GM12878 (cell line): ENCODE measurements at regions not wholly inside any gene's neighbourhood (a gene's known extent, or its start where the extent isn't known, plus 50 kb on each side); places are given as distances from the start of the nearest gene placed in this dataset.

Experiments used
- ATAC-seq: fragments of 200-7000 bp; cut with Tn5 transposase; 3 replicates; pipeline ENCODE4 v1.9.1; 2020; ENCODE audit warnings: mild to moderate bottlenecking, moderate library complexity
- BruUV-seq: library from RNA; stranded (reverse); fragments of 400-500 nt; replicated peaks from 2 replicates; lab custom pipeline; 2021; lab: Mats Ljungman, UMichigan
- CTCF ChIA-PET: fragments of 300-600 bp; sonication (Branson Sonifier 250); formaldehyde crosslinking; extraction: SDS; loops from one replicate; lab custom pipeline; 2021; ENCODE audit warnings: inconsistent platforms; lab: Yijun Ruan, JAX
- POLR2A ChIA-PET: fragments of 350-600 bp; formaldehyde crosslinking; extraction: SDS; loops from one replicate; lab custom pipeline; 2021; ENCODE audit warnings: inconsistent platforms; lab: Charles Lee
- RAD21 ChIA-PET: fragments of 300-600 bp; sonication (Branson Sonifier 250); formaldehyde crosslinking; loops from one replicate; lab custom pipeline; 2023; ENCODE audit warnings: antibody characterized with exemption; ENCODE audit not compliant: unreplicated experiment; lab: Charles Lee
- SMC1A ChIA-PET: fragments of 300-600 bp; sonication (Branson Sonifier 250); formaldehyde crosslinking; loops from one replicate; lab custom pipeline; 2023; ENCODE audit not compliant: unreplicated experiment, uncharacterized antibody; lab: Charles Lee
- DNase-seq: peaks from one replicate; pipeline ENCODE4 v3.0.0-alpha.2; 2011; ENCODE audit warnings: low read depth, low spot score
- FAIRE-seq: peaks from 3 replicates; lab custom pipeline; 2011; peaks lifted over from hg19 to GRCh38; lab: Jason Lieb, UNC
- H2AFZ ChIP-seq: 2 replicates; pipeline ENCODE4 v1.6.0; 2011; ENCODE audit warnings: low read depth, low read length, control low read depth; ENCODE audit not compliant: control insufficient read depth
- H3K27ac ChIP-seq: 2 replicates; pipeline ENCODE4 v1.5.1; 2011; ENCODE audit warnings: control low read depth; ENCODE audit not compliant: control insufficient read depth, insufficient read depth
- H3K27me3 ChIP-seq, 2 experiments: replicated peaks in 1 of 2; 2 replicates each; pipeline versions ENCODE4 v1.6.0 to v1.6.1; 2011; ENCODE audit warnings: low read length in 1 of 2; ENCODE audit not compliant: control insufficient read depth in 2 of 2, insufficient read depth in 2 of 2
- H3K36me3 ChIP-seq, 2 experiments: 2 replicates each; pipeline ENCODE4 v1.5.1; 2011; ENCODE audit warnings: low read length in 1 of 2; ENCODE audit not compliant: control insufficient read depth in 2 of 2, insufficient read depth in 2 of 2
- H3K4me1 ChIP-seq: 2 replicates; pipeline ENCODE4 v1.6.1; 2011; ENCODE audit warnings: mild to moderate bottlenecking, low read length, moderate library complexity, mixed read lengths; ENCODE audit not compliant: control insufficient read depth, insufficient read depth
- H3K4me2 ChIP-seq: 2 replicates; pipeline ENCODE4 v1.6.0; 2011; ENCODE audit warnings: control low read depth; ENCODE audit not compliant: control insufficient read depth, insufficient read depth
- H3K4me3 ChIP-seq: fragments of 200-600 bp; sonication (generic); 2 replicates; pipeline ENCODE4 v1.5.1; 2016
- H3K79me2 ChIP-seq: 2 replicates; pipeline ENCODE4 v1.6.0; 2011; ENCODE audit warnings: low read length; ENCODE audit not compliant: control insufficient read depth, insufficient read depth
- H3K9ac ChIP-seq: 2 replicates; pipeline ENCODE4 v1.8.0; 2011; ENCODE audit warnings: low read length, control low read depth, mixed read lengths; ENCODE audit not compliant: control insufficient read depth, insufficient read depth
- H3K9me3 ChIP-seq: replicated peaks from 3 replicates; pipeline ENCODE4 v1.5.1; 2011; ENCODE audit warnings: mild to moderate bottlenecking, low read length; ENCODE audit not compliant: control insufficient read depth, insufficient read depth
- H4K20me1 ChIP-seq: 2 replicates; pipeline ENCODE4 v1.6.0; 2011; ENCODE audit not compliant: control insufficient read depth, insufficient read depth
- BMI1 ChIP-seq: fragments of 450-650 bp; IDR thresholded peaks from 2 replicates; pipeline ENCODE4 v1.6.1; 2016; ENCODE audit warnings: mild to moderate bottlenecking, moderate library complexity, borderline replicate concordance
- CHD2 ChIP-seq: IDR thresholded peaks from 2 replicates; pipeline ENCODE4 v1.6.1; 2011; ENCODE audit warnings: low read depth, low read length, improper control_type of control experiment, borderline replicate concordance
- CHD4 ChIP-seq: fragments of 200-600 bp; sonication (generic); IDR thresholded peaks from 2 replicates; pipeline ENCODE4 v1.6.1; 2016; ENCODE audit warnings: mild to moderate bottlenecking
- CREB1 ChIP-seq: IDR thresholded peaks from 2 replicates; pipeline ENCODE4 v1.6.1; 2012; ENCODE audit warnings: low read depth, mild to moderate bottlenecking, inconsistent platforms
- MTA3 ChIP-seq: IDR thresholded peaks from 2 replicates; pipeline ENCODE4 v1.6.1; 2012; ENCODE audit warnings: low read length, inconsistent platforms, borderline replicate concordance
- NR2F1 ChIP-seq: fragments of 450-650 bp; conservative IDR thresholded peaks from 2 replicates; pipeline ENCODE4 v1.6.1; 2017; ENCODE audit warnings: mild to moderate bottlenecking
- RB1 ChIP-seq: fragments of 450-650 bp; formaldehyde crosslinking; IDR thresholded peaks from 2 replicates; pipeline ENCODE4 v1.6.1; 2017; ENCODE audit warnings: mild to moderate bottlenecking, borderline replicate concordance
- RCOR1 ChIP-seq: conservative IDR thresholded peaks from 2 replicates; pipeline ENCODE4 v1.6.1; 2012; ENCODE audit warnings: low read depth, low read length, improper control_type of control experiment
- ZBED1 ChIP-seq: IDR thresholded peaks from 2 replicates; pipeline ENCODE4 v1.6.1; 2016; ENCODE audit warnings: borderline replicate concordance
- ZZZ3 ChIP-seq: IDR thresholded peaks from 2 replicates; pipeline ENCODE4 v1.6.1; 2011; ENCODE audit warnings: low read depth; ENCODE audit not compliant: control insufficient read depth, insufficient read length
- WGBS: methylation state at CpG from one replicate; pipeline ENCODE4 v1.1.6; 2016; ENCODE audit warnings: low lambda C conversion rate; ENCODE audit not compliant: insufficient replicate concordance, insufficient coverage; ENCODE audit errors: missing lambda C conversion rate; 5-methylcytosine and 5-hydroxymethylcytosine counted together
- in situ Hi-C: fragments of 300-500 bp; cut with MboI; formaldehyde crosslinking; loops from 9 replicates; pipeline ENCODE4 v1.14.3; 2018; ENCODE audit warnings: mixed read lengths
- intact Hi-C: fragments of 100-400 bp; cut with micrococcal nuclease; formaldehyde crosslinking; loops from one replicate; pipeline ENCODE4 v1.14.2; 2022; ENCODE audit not compliant: unreplicated experiment
- TF ChIP-seq, protein P1 (sequence below): fragments of 450-650 bp; IDR thresholded peaks from 2 replicates; pipeline ENCODE4 v1.6.1; 2017; ENCODE audit warnings: mild to moderate bottlenecking, moderate library complexity
- TF ChIP-seq, protein P2 (sequence below): IDR thresholded peaks from 2 replicates; pipeline ENCODE4 v1.6.1; 2011; ENCODE audit warnings: mild to moderate bottlenecking, low read depth, low read length, moderate library complexity; ENCODE audit not compliant: insufficient replicate concordance

DNA sequence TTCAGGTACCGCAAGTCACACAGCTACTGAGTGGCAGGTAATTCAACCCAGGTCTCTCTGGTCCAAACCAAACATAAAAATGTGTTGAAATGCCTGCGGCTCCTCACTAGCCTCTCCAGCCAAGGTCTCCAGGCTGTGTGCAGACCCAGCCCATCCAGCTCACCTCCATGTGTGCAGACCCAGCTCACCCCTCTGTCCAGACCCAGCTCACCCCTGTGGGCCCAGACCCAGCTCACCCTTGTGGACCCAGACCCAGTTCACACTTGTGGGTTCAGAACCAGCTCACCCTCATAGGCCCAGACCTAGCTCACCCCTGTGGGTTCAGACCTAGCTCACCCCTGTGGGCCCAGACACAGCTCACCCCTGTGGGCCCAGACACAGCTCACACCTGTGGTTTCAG is 188.0 kb upstream of the ADCY2 start:
- in situ Hi-C loops (no loop called here), intact Hi-C loops (no loop called here)
- Histone ChIP-seq H3K9me3 (no peaks in the 10 kb centered on the region), H3K27me3 (no peaks in the 10 kb centered on the region), H3K4me2 (no peak overlapping the region), H3K4me3 (no peak overlapping the region), H3K27ac (no peak overlapping the region), H2AFZ (no peak overlapping the region), H4K20me1 (no peaks in the 10 kb centered on the region), H3K36me3 (no peaks in the 10 kb centered on the region), H3K79me2 (no peaks in the 10 kb centered on the region), H3K4me1 (no peaks in the 10 kb centered on the region), H3K9ac (no peak overlapping the region)
- ATAC-seq: no peak
- FAIRE-seq: no peak
- 73% methylated on average over 2 of the region's 2 CpGs for WGBS
- POLR2A ChIA-PET: no interaction called here
- TF ChIP-seq RB1 (no peak), ZZZ3 (no peak), MTA3 (no peak), ZBED1 (no peak), CHD4 (no peak), NR2F1 (no peak), RCOR1 (no peak), CREB1 (no peak), BMI1 (no peak), CHD2 (no peak)
- TF ChIP-seq, protein P1, sequence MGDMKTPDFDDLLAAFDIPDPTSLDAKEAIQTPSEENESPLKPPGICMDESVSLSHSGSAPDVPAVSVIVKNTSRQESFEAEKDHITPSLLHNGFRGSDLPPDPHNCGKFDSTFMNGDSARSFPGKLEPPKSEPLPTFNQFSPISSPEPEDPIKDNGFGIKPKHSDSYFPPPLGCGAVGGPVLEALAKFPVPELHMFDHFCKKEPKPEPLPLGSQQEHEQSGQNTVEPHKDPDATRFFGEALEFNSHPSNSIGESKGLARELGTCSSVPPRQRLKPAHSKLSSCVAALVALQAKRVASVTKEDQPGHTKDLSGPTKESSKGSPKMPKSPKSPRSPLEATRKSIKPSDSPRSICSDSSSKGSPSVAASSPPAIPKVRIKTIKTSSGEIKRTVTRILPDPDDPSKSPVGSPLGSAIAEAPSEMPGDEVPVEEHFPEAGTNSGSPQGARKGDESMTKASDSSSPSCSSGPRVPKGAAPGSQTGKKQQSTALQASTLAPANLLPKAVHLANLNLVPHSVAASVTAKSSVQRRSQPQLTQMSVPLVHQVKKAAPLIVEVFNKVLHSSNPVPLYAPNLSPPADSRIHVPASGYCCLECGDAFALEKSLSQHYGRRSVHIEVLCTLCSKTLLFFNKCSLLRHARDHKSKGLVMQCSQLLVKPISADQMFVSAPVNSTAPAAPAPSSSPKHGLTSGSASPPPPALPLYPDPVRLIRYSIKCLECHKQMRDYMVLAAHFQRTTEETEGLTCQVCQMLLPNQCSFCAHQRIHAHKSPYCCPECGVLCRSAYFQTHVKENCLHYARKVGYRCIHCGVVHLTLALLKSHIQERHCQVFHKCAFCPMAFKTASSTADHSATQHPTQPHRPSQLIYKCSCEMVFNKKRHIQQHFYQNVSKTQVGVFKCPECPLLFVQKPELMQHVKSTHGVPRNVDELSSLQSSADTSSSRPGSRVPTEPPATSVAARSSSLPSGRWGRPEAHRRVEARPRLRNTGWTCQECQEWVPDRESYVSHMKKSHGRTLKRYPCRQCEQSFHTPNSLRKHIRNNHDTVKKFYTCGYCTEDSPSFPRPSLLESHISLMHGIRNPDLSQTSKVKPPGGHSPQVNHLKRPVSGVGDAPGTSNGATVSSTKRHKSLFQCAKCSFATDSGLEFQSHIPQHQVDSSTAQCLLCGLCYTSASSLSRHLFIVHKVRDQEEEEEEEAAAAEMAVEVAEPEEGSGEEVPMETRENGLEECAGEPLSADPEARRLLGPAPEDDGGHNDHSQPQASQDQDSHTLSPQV: no peak
- TF ChIP-seq, protein P2, sequence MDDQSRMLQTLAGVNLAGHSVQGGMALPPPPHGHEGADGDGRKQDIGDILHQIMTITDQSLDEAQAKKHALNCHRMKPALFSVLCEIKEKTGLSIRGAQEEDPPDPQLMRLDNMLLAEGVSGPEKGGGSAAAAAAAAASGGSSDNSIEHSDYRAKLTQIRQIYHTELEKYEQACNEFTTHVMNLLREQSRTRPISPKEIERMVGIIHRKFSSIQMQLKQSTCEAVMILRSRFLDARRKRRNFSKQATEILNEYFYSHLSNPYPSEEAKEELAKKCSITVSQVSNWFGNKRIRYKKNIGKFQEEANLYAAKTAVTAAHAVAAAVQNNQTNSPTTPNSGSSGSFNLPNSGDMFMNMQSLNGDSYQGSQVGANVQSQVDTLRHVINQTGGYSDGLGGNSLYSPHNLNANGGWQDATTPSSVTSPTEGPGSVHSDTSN: no peak
- DNase-seq: no peak
- RAD21 ChIA-PET: no interaction called here
- CTCF ChIA-PET: no interaction called here
- SMC1A ChIA-PET: no interaction called here
- no TSS peak for BruUV-seq
